Endothelial cell (in vitro differentiated cells): ENCODE measurements at regions not wholly inside any gene's neighbourhood (a gene's known extent, or its start where the extent isn't known, plus 50 kb on each side); places are given as distances from the start of the nearest gene placed in this dataset.

Experiments used
- DNase-seq: peaks from one replicate; pipeline ENCODE4 v3.0.0; 2021; ENCODE audit warnings: low spot score
- H3K27ac Mint-ChIP-seq: one replicate; pipeline ENCODE4 v1.8.0; 2021; ENCODE audit warnings: mixed read lengths, inconsistent platforms; ENCODE audit not compliant: unreplicated experiment
- H3K27me3 Mint-ChIP-seq: one replicate; pipeline ENCODE4 v1.8.0; 2021; ENCODE audit warnings: mild to moderate bottlenecking, moderate library complexity, mixed read lengths, inconsistent platforms; ENCODE audit not compliant: unreplicated experiment
- H3K36me3 Mint-ChIP-seq: one replicate; pipeline ENCODE4 v1.8.0; 2021; ENCODE audit warnings: mild to moderate bottlenecking, low read depth, mixed read lengths, inconsistent platforms; ENCODE audit not compliant: unreplicated experiment
- H3K4me1 Mint-ChIP-seq: one replicate; pipeline ENCODE4 v1.8.0; 2021; ENCODE audit warnings: mild to moderate bottlenecking, mixed read lengths, inconsistent platforms; ENCODE audit not compliant: unreplicated experiment
- H3K4me3 Mint-ChIP-seq: one replicate; pipeline ENCODE4 v1.8.0; 2021; ENCODE audit warnings: mild to moderate bottlenecking, mixed read lengths, inconsistent platforms; ENCODE audit not compliant: unreplicated experiment
- H3K9me3 Mint-ChIP-seq: one replicate; pipeline ENCODE4 v1.8.0; 2021; ENCODE audit warnings: mixed read lengths, inconsistent platforms; ENCODE audit not compliant: unreplicated experiment
- TF ChIP-seq, protein P1 (sequence below): fragments of 200-600 bp; sonication (generic); IDR thresholded peaks from one replicate; pipeline ENCODE4 v1.5.0; 2021; ENCODE audit warnings: antibody characterized with exemption; ENCODE audit not compliant: unreplicated experiment

- H3K4me3 Mint-ChIP-seq, result no peak overlapping the region
- H3K4me1 Mint-ChIP-seq, result no peaks in the 10 kb centered on the region
- no peaks in the 10 kb centered on the region for H3K36me3 Mint-ChIP-seq
- TF ChIP-seq, protein P1, sequence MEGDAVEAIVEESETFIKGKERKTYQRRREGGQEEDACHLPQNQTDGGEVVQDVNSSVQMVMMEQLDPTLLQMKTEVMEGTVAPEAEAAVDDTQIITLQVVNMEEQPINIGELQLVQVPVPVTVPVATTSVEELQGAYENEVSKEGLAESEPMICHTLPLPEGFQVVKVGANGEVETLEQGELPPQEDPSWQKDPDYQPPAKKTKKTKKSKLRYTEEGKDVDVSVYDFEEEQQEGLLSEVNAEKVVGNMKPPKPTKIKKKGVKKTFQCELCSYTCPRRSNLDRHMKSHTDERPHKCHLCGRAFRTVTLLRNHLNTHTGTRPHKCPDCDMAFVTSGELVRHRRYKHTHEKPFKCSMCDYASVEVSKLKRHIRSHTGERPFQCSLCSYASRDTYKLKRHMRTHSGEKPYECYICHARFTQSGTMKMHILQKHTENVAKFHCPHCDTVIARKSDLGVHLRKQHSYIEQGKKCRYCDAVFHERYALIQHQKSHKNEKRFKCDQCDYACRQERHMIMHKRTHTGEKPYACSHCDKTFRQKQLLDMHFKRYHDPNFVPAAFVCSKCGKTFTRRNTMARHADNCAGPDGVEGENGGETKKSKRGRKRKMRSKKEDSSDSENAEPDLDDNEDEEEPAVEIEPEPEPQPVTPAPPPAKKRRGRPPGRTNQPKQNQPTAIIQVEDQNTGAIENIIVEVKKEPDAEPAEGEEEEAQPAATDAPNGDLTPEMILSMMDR, result no peak
- no peaks in the 10 kb centered on the region for H3K27me3 Mint-ChIP-seq
- H3K27ac Mint-ChIP-seq, result no peak overlapping the region
- H3K9me3 Mint-ChIP-seq, result no peaks in the 10 kb centered on the region
- DNase-seq, result no peak
Measured at GRCh38 chr1:102105931-102106550, 109.3 kb upstream of the OLFM3 start.

DNA sequence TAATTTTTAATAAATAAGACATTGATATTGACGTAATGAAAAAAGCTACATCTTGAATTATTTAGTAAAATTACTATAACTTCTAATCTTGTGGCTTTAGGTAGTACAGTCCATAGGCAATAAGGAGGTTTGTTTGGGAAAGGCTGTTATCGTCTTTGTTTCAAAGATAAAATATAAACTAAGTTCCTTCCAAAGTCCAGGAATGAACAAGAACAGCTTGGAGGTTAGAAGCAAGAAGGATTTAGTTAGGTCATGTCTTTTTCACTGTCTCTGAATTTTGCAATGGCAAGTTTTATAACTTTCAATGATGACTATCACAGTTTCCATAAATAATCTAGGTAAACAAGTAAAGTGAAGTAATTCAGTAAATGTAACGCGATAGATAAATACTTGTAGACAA is 106.9 kb upstream of the OLFM3 start:
- Mint-ChIP-seq H3K27ac (no peak overlapping the region), H3K4me3 (no peak overlapping the region), H3K27me3 (no peaks in the 10 kb centered on the region), H3K9me3 (no peaks in the 10 kb centered on the region), H3K4me1 (no peaks in the 10 kb centered on the region), H3K36me3 (no peaks in the 10 kb centered on the region)
- no peak for DNase-seq
- TF ChIP-seq, protein P1, result no peak

GRCh38 chr1:102102276-102102780 is 105.6 kb upstream of the OLFM3 start:
- Mint-ChIP-seq H3K36me3 (no peaks in the 10 kb centered on the region), H3K4me3 (no peak overlapping the region), H3K4me1 (no peaks in the 10 kb centered on the region), H3K9me3 (no peaks in the 10 kb centered on the region), H3K27me3 (no peaks in the 10 kb centered on the region), H3K27ac (no peak overlapping the region)
- no peak for DNase-seq
- TF ChIP-seq, protein P1, result no peak

- Mint-ChIP-seq H3K9me3 (no peaks in the 10 kb centered on the region), H3K27me3 (no peaks in the 10 kb centered on the region), H3K4me1 (no peaks in the 10 kb centered on the region), H3K27ac (no peak overlapping the region), H3K4me3 (no peak overlapping the region), H3K36me3 (no peaks in the 10 kb centered on the region)
- no peak for DNase-seq
- TF ChIP-seq, protein P1, result no peak
Measured at GRCh38 chr1:102100666-102101065, 103.9 kb upstream of the OLFM3 start.

- Mint-ChIP-seq H3K27me3 (no peaks in the 10 kb centered on the region), H3K27ac (no peak overlapping the region), H3K9me3 (no peaks in the 10 kb centered on the region), H3K4me1 (no peaks in the 10 kb centered on the region), H3K36me3 (no peaks in the 10 kb centered on the region), H3K4me3 (no peak overlapping the region)
- DNase-seq, result no peak
- TF ChIP-seq, protein P1, result no peak
Measured at GRCh38 chr1:102099916-102100315, 103.2 kb upstream of the OLFM3 start.
